Uterus (tissue), 3 donors: ENCODE measurements at regions not wholly inside any gene's neighbourhood (a gene's known extent, or its start where the extent isn't known, plus 50 kb on each side); places are given as distances from the start of the nearest gene placed in this dataset.

Experiments
- DNase-seq, 2 donors: peaks; one replicate each; pipeline ENCODE4 v3.0.0-alpha.2; 2019 to 2020
- H3K27ac ChIP-seq, 2 donors: fragments of 200-600 bp; sonication (generic); 1 replicate in 1 of 2; 2 replicates in 1 of 2; pipeline ENCODE4 v1.5.1; 2016 to 2018
- H3K27me3 ChIP-seq, 2 donors: fragments of 200-600 bp; sonication (generic); one replicate each; pipeline ENCODE4 v1.5.1; 2018 to 2019; ENCODE audit warnings: control low read depth in 1 of 2
- H3K36me3 ChIP-seq, 2 donors: fragments of 200-600 bp; sonication (generic); one replicate each; pipeline ENCODE4 v1.5.1; 2019; ENCODE audit warnings: control low read depth in 1 of 2
- H3K4me1 ChIP-seq, 2 donors: fragments of 200-600 bp; sonication (generic); one replicate each; pipeline ENCODE4 v1.5.1; 2018 to 2019; ENCODE audit warnings: control low read depth in 1 of 2
- H3K4me3 ChIP-seq, 2 donors: fragments of 200-600 bp; sonication (generic); 1 replicate in 1 of 2; 2 replicates in 1 of 2; pipeline ENCODE4 v1.5.1; 2018 to 2019; ENCODE audit warnings: mild to moderate bottlenecking in 1 of 2
- H3K9me3 ChIP-seq, 2 donors: fragments of 200-600 bp; sonication (generic); one replicate each; pipeline ENCODE4 v1.5.1; 2019; ENCODE audit warnings: control low read depth in 1 of 2
- POLR2A ChIP-seq, 2 donors: fragments of 450-650 bp; IDR thresholded peaks; one replicate each; pipeline ENCODE4 v1.6.1; 2016; ENCODE audit warnings: antibody characterized with exemption in 2 of 2, mild to moderate bottlenecking in 1 of 2, moderate library complexity in 1 of 2
- intact Hi-C: fragments of 100-400 bp; cut with DNase I; formaldehyde crosslinking; loops from one replicate; pipeline ENCODE4 v1.15.1; 2023; ENCODE audit warnings: low total_unique reads
- TF ChIP-seq, protein P1 (sequence below), 4 experiments: fragments of 200-600 bp in 2 of 4; fragments of 450-650 bp in 2 of 4; sonication (generic) in 2 of 4; IDR thresholded peaks; one replicate each; pipeline ENCODE4 v1.5.1; 2016 to 2019; ENCODE audit warnings: antibody characterized with exemption in 4 of 4, mild to moderate bottlenecking in 2 of 4, moderate library complexity in 1 of 4
- donor health status: DM: yes; HTN: yes; CAD: no.

DNA sequence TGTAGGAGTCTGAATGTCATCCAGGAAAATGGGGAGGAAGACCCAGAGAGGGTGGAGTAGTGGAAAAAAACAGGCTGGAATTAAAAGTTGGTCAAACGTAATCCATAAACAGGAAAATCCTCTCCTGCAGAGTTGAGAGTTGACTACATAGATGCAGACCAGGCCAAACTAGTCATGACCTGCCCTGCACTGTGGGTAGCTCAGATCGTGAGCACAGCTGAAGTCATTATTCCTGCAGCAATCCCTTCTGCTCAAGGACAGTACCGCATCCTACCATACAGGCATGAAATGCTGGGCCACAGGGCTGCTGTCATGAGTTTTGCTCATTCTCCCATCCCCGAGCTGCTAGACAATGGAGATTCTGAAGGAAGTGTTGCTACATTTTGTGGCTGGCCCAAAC, 352.2 kb downstream of the EN1 start:
- Histone ChIP-seq H3K4me1 (no peaks in the 10 kb centered on the region), H3K27ac (no peak overlapping the region), H3K36me3 (no peaks in the 10 kb centered on the region), H3K27me3 (no peaks in the 10 kb centered on the region), H3K4me3 (no peak overlapping the region), H3K9me3 (no peaks in the 10 kb centered on the region)
- TF ChIP-seq POLR2A (IDR thresholded peaks at IDR 0.05): no peak
- TF ChIP-seq, protein P1, sequence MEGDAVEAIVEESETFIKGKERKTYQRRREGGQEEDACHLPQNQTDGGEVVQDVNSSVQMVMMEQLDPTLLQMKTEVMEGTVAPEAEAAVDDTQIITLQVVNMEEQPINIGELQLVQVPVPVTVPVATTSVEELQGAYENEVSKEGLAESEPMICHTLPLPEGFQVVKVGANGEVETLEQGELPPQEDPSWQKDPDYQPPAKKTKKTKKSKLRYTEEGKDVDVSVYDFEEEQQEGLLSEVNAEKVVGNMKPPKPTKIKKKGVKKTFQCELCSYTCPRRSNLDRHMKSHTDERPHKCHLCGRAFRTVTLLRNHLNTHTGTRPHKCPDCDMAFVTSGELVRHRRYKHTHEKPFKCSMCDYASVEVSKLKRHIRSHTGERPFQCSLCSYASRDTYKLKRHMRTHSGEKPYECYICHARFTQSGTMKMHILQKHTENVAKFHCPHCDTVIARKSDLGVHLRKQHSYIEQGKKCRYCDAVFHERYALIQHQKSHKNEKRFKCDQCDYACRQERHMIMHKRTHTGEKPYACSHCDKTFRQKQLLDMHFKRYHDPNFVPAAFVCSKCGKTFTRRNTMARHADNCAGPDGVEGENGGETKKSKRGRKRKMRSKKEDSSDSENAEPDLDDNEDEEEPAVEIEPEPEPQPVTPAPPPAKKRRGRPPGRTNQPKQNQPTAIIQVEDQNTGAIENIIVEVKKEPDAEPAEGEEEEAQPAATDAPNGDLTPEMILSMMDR (IDR thresholded peaks at IDR 0.05): no peak
- intact Hi-C loops: no loop called here
- DNase-seq: no peak

DNA sequence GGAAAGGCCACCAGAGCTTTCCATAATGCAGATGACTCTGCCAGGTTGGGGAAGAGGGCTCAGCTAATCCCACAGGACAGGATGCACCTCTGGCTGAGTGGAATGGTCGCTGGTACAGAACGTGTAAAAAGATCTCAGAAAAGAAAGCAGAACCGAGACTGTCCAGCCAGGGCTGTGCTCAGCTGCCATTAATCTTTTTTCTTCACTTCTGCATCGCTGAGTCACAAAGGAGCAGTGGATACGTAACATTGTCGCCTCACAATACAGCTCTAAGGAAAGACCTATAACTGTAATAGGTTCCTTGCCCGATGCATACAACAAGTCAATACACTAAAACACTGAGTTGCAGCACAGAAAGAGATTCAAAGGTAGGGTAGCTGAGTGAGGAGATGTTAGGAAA, 354.2 kb downstream of the EN1 start:
- Histone ChIP-seq H3K27ac (no peak overlapping the region), H3K4me3 (no peak overlapping the region), H3K9me3 (no peaks in the 10 kb centered on the region), H3K36me3 (no peaks in the 10 kb centered on the region), H3K4me1 (no peaks in the 10 kb centered on the region), H3K27me3 (no peaks in the 10 kb centered on the region)
- intact Hi-C loops: no loop called here
- no peak for DNase-seq
- TF ChIP-seq POLR2A (IDR thresholded peaks at IDR 0.05): no peak
- TF ChIP-seq, protein P1 (IDR thresholded peaks at IDR 0.05): no peak

DNA sequence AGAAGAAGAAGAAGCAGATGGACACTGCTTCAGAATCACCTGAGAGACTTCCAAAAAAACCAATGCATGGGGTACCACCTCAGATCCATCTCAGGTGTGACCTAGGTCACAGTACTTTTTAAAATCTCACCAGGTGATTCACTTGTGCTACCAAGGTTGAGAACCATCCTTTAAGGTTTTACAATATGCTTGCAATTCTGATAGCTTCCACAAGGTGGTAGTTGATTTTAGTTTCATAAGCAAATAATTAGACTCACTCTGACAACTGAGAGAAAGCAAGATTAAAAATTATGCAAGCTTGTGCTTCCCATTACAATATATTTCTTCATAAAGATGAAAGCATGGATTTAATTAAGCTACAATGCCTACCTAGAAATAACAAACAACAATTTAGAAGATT, 355.1 kb downstream of the EN1 start:
- H3K9me3 ChIP-seq: no peaks in the 10 kb centered on the region
- intact Hi-C loops: no loop called here
- no peak overlapping the region for H3K4me3 ChIP-seq
- no peaks in the 10 kb centered on the region for H3K4me1 ChIP-seq
- DNase-seq: no peak
- TF ChIP-seq, protein P1 (IDR thresholded peaks at IDR 0.05): no peak
- TF ChIP-seq POLR2A (IDR thresholded peaks at IDR 0.05): no peak
- H3K27ac ChIP-seq: no peak overlapping the region
- H3K27me3 ChIP-seq: no peaks in the 10 kb centered on the region
- no peaks in the 10 kb centered on the region for H3K36me3 ChIP-seq

DNA sequence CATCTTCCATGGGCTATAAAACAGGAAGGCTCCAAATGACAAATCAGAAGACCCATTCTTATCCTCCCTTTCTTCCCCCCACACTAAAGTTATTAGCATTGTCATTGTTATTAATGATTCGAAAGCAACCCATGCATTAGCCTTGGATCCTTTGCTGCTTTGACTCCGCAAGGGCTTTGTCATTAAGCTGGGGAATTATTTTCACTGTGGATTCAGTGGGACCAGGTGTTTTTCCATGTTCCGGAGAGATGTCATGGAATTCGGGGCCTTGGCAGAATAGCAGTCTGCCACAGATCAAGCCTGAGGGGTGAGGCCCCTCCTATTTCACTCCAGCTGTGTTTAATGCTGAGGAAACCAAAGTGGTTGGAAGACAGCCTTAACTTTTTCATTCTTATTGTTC, 357.1 kb downstream of the EN1 start:
- Histone ChIP-seq H3K36me3 (no peaks in the 10 kb centered on the region), H3K9me3 (no peaks in the 10 kb centered on the region), H3K4me3 (no peak overlapping the region), H3K27ac (no peak overlapping the region), H3K4me1 (no peaks in the 10 kb centered on the region), H3K27me3 (no peaks in the 10 kb centered on the region)
- no peak for DNase-seq
- TF ChIP-seq, protein P1 (IDR thresholded peaks at IDR 0.05): no peak
- no peak for TF ChIP-seq POLR2A (IDR thresholded peaks at IDR 0.05)
- intact Hi-C loops: no loop called here

GRCh38 chr2:118489712-118490299, 357.6 kb downstream of the EN1 start:
- intact Hi-C loops: no loop called here
- Histone ChIP-seq H3K9me3 (no peaks in the 10 kb centered on the region), H3K27ac (no peak overlapping the region), H3K36me3 (no peaks in the 10 kb centered on the region), H3K4me1 (no peaks in the 10 kb centered on the region), H3K4me3 (no peak overlapping the region), H3K27me3 (no peaks in the 10 kb centered on the region)
- no peak for TF ChIP-seq POLR2A (IDR thresholded peaks at IDR 0.05)
- TF ChIP-seq, protein P1 (IDR thresholded peaks at IDR 0.05): no peak
- no peak for DNase-seq
